H54 (cell line): ENCODE measurements at regions not wholly inside any gene's neighbourhood (a gene's known extent, or its start where the extent isn't known, plus 50 kb on each side); places are given as distances from the start of the nearest gene placed in this dataset.
A peak's percentile ranks its signal among the peaks of the same experiment; 100 is the strongest.

ENCODE experiments used
- DNase-seq: peaks from one replicate; pipeline ENCODE4 v3.0.0; 2011; ENCODE audit warnings: low spot score, mixed read lengths; ENCODE audit not compliant: insufficient read length
- FAIRE-seq: peaks from 3 replicates; lab custom pipeline; 2011; peaks lifted over from hg19 to GRCh38; lab: Jason Lieb, UNC
- POLR2A ChIP-seq: IDR thresholded peaks from 2 replicates; pipeline ENCODE4 v1.6.1; 2011; ENCODE audit warnings: low read depth, mild to moderate bottlenecking, low read length

GRCh38 chr2:45337481-45337880 lies 273.6 kb downstream of the SRBD1 start:
- no peak for TF ChIP-seq POLR2A
- no peak for FAIRE-seq
- no peak for DNase-seq

- DNase-seq (no peak), FAIRE-seq (no peak)
- TF ChIP-seq POLR2A, result no peak
These were observed 276.9 kb downstream of the SRBD1 start for GRCh38 chr2:45334205-45334604.

GRCh38 chr2:45332567-45332966 lies 278.5 kb downstream of the SRBD1 start:
- FAIRE-seq (no peak), DNase-seq (no peak)
- no peak for TF ChIP-seq POLR2A

- no peak for DNase-seq
- TF ChIP-seq POLR2A, result no peak
- FAIRE-seq, result no peak
These were observed 279.0 kb downstream of the SRBD1 start for GRCh38 chr2:45332094-45332493.

- DNase-seq (no peak), FAIRE-seq (no peak)
- no peak for TF ChIP-seq POLR2A
These were observed 279.7 kb downstream of the SRBD1 start for GRCh38 chr2:45331410-45331786.

GRCh38 chr2:45330637-45331409 lies 280.2 kb downstream of the SRBD1 start:
- FAIRE-seq (no peak), DNase-seq (no peak)
- no peak for TF ChIP-seq POLR2A

GRCh38 chr2:45330108-45330507 lies 281.0 kb downstream of the SRBD1 start:
- no peak for TF ChIP-seq POLR2A
- no peak for FAIRE-seq

GRCh38 chr2:45329045-45329677 lies 281.9 kb downstream of the SRBD1 start:
- peak; percentile 64 for DNase-seq
- peak; percentile 27 for FAIRE-seq
- TF ChIP-seq POLR2A, result no peak

More at GRCh38 chr2:45330108-45330507, 281.0 kb downstream of the SRBD1 start:
- DNase-seq, result no peak

- FAIRE-seq, result no peak
- DNase-seq, result no peak
- no peak for TF ChIP-seq POLR2A
These were observed 282.7 kb downstream of the SRBD1 start for GRCh38 chr2:45328264-45328870.

GRCh38 chr2:45323344-45323743 lies 287.7 kb downstream of the SRBD1 start:
- no peak for TF ChIP-seq POLR2A
- FAIRE-seq, result no peak

GRCh38 chr2:45320956-45321355 lies 290.1 kb downstream of the SRBD1 start:
- no peak for DNase-seq
- no peak for TF ChIP-seq POLR2A
- no peak for FAIRE-seq

More at GRCh38 chr2:45323344-45323743, 287.7 kb downstream of the SRBD1 start:
- DNase-seq, result no peak

- no peak for DNase-seq
- no peak for TF ChIP-seq POLR2A
- no peak for FAIRE-seq
These were observed 291.2 kb downstream of the SRBD1 start for GRCh38 chr2:45319683-45320455.

- DNase-seq (no peak), FAIRE-seq (no peak)
- TF ChIP-seq POLR2A, result no peak
These were observed 292.4 kb downstream of the SRBD1 start for GRCh38 chr2:45318686-45319085.
